HEK293 (cell line): ENCODE measurements at regions not wholly inside any gene's neighbourhood (a gene's known extent, or its start where the extent isn't known, plus 50 kb on each side); places are given as distances from the start of the nearest gene placed in this dataset.
"Not testable (repeated sequence)": the region's sequence is repeated elsewhere in the genome, so short reads cannot be mapped to it uniquely, and the experiment has no call there.

Experiments
- CTCF ChIA-PET: fragments of 350-600 bp; formaldehyde crosslinking; extraction: SDS; loops from one replicate; lab custom pipeline; 2021; ENCODE audit warnings: antibody characterized with exemption; lab: Yijun Ruan, JAX
- POLR2A ChIA-PET: fragments of 300-600 bp; formaldehyde crosslinking; extraction: SDS; loops from one replicate; lab custom pipeline; 2020; ENCODE audit warnings: antibody characterized with exemption, inconsistent platforms; lab: Yijun Ruan, JAX
- H3K27ac ChIP-seq: fragments of 200-500 bp; sonication (Bioruptor generic); 2 replicates; pipeline ENCODE4 v1.5.1; 2014; ENCODE audit warnings: low read depth, low read length, control low read depth, inconsistent platforms; ENCODE audit errors: extremely low read depth
- H3K36me3 ChIP-seq, 2 experiments: fragments of 200-500 bp in 1 of 2; sonication (Bioruptor generic) in 1 of 2; 1 replicate in 1 of 2; 2 replicates in 1 of 2; pipeline ENCODE4 v1.5.1; 2014 to 2017; ENCODE audit warnings: inconsistent platforms in 2 of 2, low read length in 2 of 2; ENCODE audit not compliant: control insufficient read depth in 2 of 2, insufficient read depth in 1 of 2
- H3K4me1 ChIP-seq: fragments of 200-500 bp; sonication (Bioruptor generic); 2 replicates; pipeline ENCODE4 v1.5.1; 2014; ENCODE audit warnings: mild to moderate bottlenecking, low read length, inconsistent platforms; ENCODE audit not compliant: control insufficient read depth, insufficient read depth
- H3K4me3 ChIP-seq: 2 replicates; pipeline ENCODE4 v1.5.1; 2011; ENCODE audit warnings: low read depth, mild to moderate bottlenecking, control low read depth, low read length, moderate library complexity
- H3K9me3 ChIP-seq: fragments of 200-500 bp; sonication (Bioruptor generic); 2 replicates; pipeline ENCODE4 v1.5.1; 2014; ENCODE audit warnings: low read depth, low read length, inconsistent platforms; ENCODE audit not compliant: control insufficient read depth, insufficient read depth
- GLI4 ChIP-seq: fragments of 450-650 bp; formaldehyde crosslinking; IDR thresholded peaks from 2 replicates; pipeline ENCODE4 v1.5.1; 2016; ENCODE audit warnings: missing biosample characterization, missing genetic modification characterization
- KLF7 ChIP-seq: fragments of 450-650 bp; formaldehyde crosslinking; IDR thresholded peaks from 2 replicates; pipeline ENCODE4 v1.5.1; 2016; ENCODE audit warnings: missing biosample characterization, missing genetic modification characterization, borderline replicate concordance
- SCRT1 ChIP-seq: fragments of 450-650 bp; formaldehyde crosslinking; IDR thresholded peaks from 2 replicates; pipeline ENCODE4 v1.5.1; 2016; ENCODE audit warnings: missing biosample characterization, missing genetic modification characterization, borderline replicate concordance
- SCRT2 ChIP-seq: fragments of 450-650 bp; formaldehyde crosslinking; IDR thresholded peaks from 2 replicates; pipeline ENCODE4 v1.5.1; 2016; ENCODE audit warnings: missing biosample characterization, missing genetic modification characterization
- SP2 ChIP-seq: fragments of 450-650 bp; formaldehyde crosslinking; IDR thresholded peaks from 2 replicates; pipeline ENCODE4 v1.5.1; 2016; ENCODE audit warnings: missing biosample characterization, missing genetic modification characterization
- ZNF114 ChIP-seq: fragments of 450-650 bp; formaldehyde crosslinking; IDR thresholded peaks from 2 replicates; pipeline ENCODE4 v1.5.0; 2017; ENCODE audit warnings: missing biosample characterization, missing genetic modification characterization
- ZNF138 ChIP-seq: fragments of 450-650 bp; formaldehyde crosslinking; IDR thresholded peaks from 2 replicates; pipeline ENCODE4 v1.5.1; 2016; ENCODE audit warnings: missing biosample characterization, missing genetic modification characterization, borderline replicate concordance
- ZNF175 ChIP-seq: fragments of 450-650 bp; formaldehyde crosslinking; IDR thresholded peaks from 2 replicates; pipeline ENCODE4 v1.5.1; 2016; ENCODE audit warnings: missing biosample characterization, missing genetic modification characterization
- ZNF211 ChIP-seq: fragments of 450-650 bp; formaldehyde crosslinking; IDR thresholded peaks from 2 replicates; pipeline ENCODE4 v1.5.1; 2016; ENCODE audit warnings: low read depth, missing biosample characterization, missing genetic modification characterization
- ZNF426 ChIP-seq: fragments of 450-650 bp; formaldehyde crosslinking; IDR thresholded peaks from 2 replicates; pipeline ENCODE4 v1.5.1; 2017; ENCODE audit warnings: missing biosample characterization, missing genetic modification characterization, mild to moderate bottlenecking, inconsistent platforms, moderate library complexity
- ZNF791 ChIP-seq: fragments of 450-650 bp; formaldehyde crosslinking; IDR thresholded peaks from 2 replicates; pipeline ENCODE4 v1.5.1; 2016; ENCODE audit warnings: missing biosample characterization, missing genetic modification characterization
- TF ChIP-seq, protein P1 (sequence below): fragments of 450-650 bp; formaldehyde crosslinking; optimal IDR thresholded peaks from 2 replicates; pipeline ENCODE3; 2016; ENCODE audit warnings: missing biosample characterization, mild to moderate bottlenecking, missing genetic modification characterization
- TF ChIP-seq, protein P2 (sequence below): fragments of 450-650 bp; formaldehyde crosslinking; IDR thresholded peaks from 2 replicates; pipeline ENCODE4 v1.5.1; 2016; ENCODE audit warnings: missing biosample characterization, missing genetic modification characterization, low read depth

DNA sequence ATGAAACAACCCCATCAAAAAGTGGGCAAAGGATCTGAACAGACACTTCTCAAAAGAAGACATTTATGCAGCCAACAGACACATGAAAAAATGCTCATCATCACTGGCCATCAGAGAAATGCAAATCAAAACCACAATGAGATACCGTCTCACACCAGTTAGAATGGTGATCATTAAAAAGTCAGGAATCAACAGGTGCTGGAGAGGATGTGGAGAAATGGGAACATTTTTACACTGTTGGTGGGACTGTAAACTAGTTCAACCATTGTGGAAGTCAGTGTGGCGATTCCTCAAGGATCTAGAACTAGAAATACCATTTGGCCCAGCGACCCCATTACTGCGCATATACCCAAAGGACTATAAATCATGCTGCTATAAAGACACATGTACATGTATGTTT, 179.1 kb downstream of the LRRC70 start:
- H3K36me3 ChIP-seq, H3K9me3 ChIP-seq, POLR2A ChIA-PET: not testable (repeated sequence)
- peak; percentile 81 for TF ChIP-seq SCRT2 (tag by site-specific recombination)
- TF ChIP-seq SCRT1, result peak; percentile 61; the same call in 1 of the 2 replicates
- TF ChIP-seq, all 188 proteins: peak for 2; not testable (repeated sequence) for 186
- H3K4me1 ChIP-seq, H3K4me3 ChIP-seq, CTCF ChIA-PET, H3K27ac ChIP-seq: not testable (repeated sequence)

DNA sequence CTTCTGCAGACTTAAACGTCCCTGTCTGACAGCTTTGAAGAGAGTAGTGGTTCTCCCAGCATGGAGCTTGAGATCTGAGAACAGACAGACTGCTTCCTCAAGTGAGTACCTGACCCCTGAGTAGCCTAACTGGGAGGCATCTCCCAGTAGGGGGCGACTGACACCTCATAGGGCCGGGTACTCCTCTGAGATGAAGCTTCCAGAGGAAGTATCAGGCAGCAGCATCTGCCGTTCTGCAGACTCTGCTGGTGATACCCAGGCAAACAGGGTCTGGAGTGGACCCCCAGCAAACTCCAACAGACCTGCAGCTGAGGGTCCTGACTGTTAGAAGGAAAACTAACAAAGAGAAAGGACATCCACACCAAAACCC, 174.4 kb downstream of the LRRC70 start:
- H3K9me3 ChIP-seq, H3K4me1 ChIP-seq, POLR2A ChIA-PET, H3K27ac ChIP-seq, H3K4me3 ChIP-seq, H3K36me3 ChIP-seq: not testable (repeated sequence)
- CTCF ChIA-PET, result interaction anchor here (1.2 kb wide), 1 partner anchor 26 kb away, joined by 3 read pairs; no protein-coding TSS in a partner anchor

DNA sequence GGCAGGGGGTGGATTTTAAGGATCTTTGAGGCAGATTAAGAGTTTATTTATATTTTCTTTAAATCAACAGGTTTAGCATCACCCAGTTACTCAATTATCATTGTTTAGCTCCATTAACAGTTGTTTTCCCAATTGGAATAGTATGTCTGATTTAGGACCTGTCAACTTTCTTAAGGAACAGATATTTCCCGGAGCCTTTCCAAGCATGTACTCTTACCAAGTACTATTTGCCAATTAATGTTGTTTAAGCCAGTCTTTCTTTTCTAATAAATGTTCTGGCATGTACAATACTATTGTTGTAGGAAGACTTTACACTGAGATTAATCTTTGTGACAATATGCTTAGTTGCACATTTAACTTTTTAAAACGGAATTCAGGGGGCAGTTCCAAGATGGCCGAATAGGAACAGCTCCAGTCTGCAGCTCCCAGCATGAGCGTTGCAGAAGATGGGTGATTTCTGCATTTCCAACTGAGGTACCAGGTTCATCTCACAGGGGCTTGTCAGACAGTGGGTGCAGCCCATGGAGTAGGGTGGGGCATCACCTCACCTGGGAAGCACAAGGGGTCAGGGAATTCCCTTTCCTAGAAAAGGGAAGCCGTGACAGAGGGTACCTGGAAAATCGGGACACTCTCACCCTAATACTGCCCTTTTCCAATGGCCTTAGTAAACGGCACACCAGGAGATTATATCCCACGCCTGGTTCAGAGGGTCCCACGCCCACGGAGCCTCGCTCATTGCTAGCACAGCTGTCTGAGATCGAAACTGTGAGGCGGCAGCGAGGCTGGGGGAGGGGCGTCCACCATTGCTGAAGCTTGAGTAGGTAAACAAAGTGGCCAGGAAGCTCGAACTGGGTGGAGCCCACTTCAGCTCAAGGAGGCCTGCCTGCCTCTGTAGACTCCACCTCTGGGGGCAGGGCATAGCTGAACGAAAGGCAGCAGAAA, 173.7 kb downstream of the LRRC70 start:
- H3K4me3 ChIP-seq, H3K27ac ChIP-seq, H3K4me1 ChIP-seq, H3K9me3 ChIP-seq, H3K36me3 ChIP-seq, POLR2A ChIA-PET: not testable (repeated sequence)
- CTCF ChIA-PET, result interaction anchor here (1.2 kb wide), 1 partner anchor 25 kb away, joined by 3 read pairs; no protein-coding TSS in a partner anchor

DNA sequence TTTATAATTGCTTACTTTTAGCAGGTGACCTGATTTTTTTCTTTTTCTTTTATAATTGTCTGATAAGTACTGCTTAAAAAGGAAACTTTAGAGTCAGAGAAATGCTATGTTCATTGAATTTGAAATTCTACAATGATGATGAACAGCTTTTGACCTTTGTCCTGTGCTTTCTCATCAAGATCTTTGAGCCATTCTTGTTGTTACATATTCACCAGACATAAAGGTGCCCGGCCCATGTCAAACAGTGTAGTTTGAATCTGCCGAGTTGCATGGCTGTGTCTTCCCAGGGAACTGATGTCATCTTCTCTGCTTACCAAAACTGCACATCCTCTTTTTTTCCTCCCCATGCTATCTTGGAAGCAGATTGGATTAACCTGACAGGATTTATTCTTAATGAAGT, 163.6 kb downstream of the LRRC70 start:
- Histone ChIP-seq H3K36me3 (no peaks in the 10 kb centered on the region), H3K4me1 (no peaks in the 10 kb centered on the region), H3K27ac (no peak overlapping the region), H3K4me3 (no peak overlapping the region), H3K9me3 (no peaks in the 10 kb centered on the region)
- CTCF ChIA-PET, result interaction anchor here (0.7 kb wide), 1 partner anchor 57 kb away, joined by 6 read pairs; no protein-coding TSS in a partner anchor
- TF ChIP-seq ZNF791 (tag by site-specific recombination) (no peak), ZNF211 (tag by site-specific recombination) (no peak), ZNF114 (tag by site-specific recombination) (no peak), ZNF175 (tag by site-specific recombination) (no peak), SP2 (tag by site-specific recombination) (no peak), KLF7 (tag by site-specific recombination) (no peak), GLI4 (tag by site-specific recombination) (no peak), ZNF138 (tag by site-specific recombination) (no peak), ZNF426 (tag by site-specific recombination) (no peak)
- TF ChIP-seq, protein P1, sequence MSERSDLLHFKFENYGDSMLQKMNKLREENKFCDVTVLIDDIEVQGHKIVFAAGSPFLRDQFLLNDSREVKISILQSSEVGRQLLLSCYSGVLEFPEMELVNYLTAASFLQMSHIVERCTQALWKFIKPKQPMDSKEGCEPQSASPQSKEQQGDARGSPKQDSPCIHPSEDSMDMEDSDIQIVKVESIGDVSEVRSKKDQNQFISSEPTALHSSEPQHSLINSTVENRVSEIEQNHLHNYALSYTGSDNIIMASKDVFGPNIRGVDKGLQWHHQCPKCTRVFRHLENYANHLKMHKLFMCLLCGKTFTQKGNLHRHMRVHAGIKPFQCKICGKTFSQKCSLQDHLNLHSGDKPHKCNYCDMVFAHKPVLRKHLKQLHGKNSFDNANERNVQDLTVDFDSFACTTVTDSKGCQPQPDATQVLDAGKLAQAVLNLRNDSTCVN (tag by site-specific recombination), result no peak
- TF ChIP-seq, protein P2, sequence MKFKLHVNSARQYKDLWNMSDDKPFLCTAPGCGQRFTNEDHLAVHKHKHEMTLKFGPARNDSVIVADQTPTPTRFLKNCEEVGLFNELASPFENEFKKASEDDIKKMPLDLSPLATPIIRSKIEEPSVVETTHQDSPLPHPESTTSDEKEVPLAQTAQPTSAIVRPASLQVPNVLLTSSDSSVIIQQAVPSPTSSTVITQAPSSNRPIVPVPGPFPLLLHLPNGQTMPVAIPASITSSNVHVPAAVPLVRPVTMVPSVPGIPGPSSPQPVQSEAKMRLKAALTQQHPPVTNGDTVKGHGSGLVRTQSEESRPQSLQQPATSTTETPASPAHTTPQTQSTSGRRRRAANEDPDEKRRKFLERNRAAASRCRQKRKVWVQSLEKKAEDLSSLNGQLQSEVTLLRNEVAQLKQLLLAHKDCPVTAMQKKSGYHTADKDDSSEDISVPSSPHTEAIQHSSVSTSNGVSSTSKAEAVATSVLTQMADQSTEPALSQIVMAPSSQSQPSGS, result no peak
- POLR2A ChIA-PET, result no interaction called here
